ENCODE measurements at regions not wholly inside any gene's neighbourhood (a gene's known extent, or its start where the extent isn't known, plus 50 kb on each side); places are given as distances from the start of the nearest gene placed in this dataset.

DNA sequence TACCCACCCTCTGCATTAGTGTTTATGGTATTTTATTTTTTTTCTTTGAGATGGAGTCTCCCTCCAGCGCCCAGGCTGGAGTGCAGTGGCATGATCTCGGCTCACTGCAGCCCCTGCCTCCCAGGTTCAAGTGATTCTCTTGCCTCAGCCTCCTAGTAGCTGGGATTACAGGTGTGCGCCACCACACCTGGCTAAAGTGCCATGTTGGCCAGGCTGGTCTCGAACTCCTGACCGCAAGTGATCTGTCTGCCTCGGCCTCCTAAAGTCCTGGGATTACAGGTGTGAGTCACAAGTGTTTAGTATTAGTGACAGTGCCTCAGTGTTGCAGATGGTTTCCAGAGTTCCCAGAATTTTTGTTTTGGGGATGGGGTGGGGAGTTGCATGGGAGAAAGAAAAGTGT lies 120.3 kb downstream of the NPY start:
- no peak for TF ChIP-seq CTCF (conservative IDR thresholded peaks at IDR 0.05; ENCODE audit: low read depth, low read length)
- DNase-seq (ENCODE audit: low read depth) = no peak
- H3K4me3 ChIP-seq (ENCODE audit: low read depth, low read length) = no peak overlapping the region

- TF ChIP-seq CTCF (conservative IDR thresholded peaks at IDR 0.05; ENCODE audit: low read depth, low read length) = no peak
- DNase-seq (ENCODE audit: low read depth) = no peak
- no peak overlapping the region for H3K4me3 ChIP-seq (ENCODE audit: low read depth, low read length)
Measured at GRCh38 chr7:24405002-24405401, 121.0 kb downstream of the NPY start.

DNA sequence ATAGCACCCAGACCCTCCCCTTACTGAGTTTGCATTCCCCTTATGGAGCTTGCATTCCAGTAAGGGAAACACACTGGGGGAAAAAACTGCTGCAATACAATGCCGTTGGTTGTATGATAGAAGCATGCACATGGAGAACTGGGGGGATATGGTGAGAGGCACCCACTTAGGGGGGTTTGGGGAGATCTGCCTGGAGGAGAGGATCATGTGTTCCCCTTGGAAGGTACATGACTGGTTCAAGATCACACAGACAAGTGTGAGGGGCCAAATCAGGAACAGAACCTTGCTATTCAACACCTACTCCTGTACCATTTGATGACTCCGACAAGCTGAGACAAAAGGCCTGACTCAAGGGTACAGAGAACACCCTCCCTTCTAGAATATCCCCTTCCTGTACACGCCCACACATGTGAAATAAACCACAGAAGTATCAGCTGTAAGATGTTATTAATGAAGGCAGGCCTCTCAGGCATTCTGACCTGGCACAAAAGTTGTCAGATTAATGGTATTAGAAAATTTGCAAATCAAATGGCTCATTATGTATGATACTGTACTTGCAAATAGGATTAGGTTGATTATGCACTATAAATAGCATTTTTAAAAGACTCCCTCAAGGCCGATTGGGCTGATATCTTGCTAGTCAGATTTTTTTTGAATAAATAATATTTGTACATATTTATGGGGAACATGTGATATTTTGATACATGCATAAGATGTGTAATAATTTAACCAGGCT lies 122.2 kb downstream of the NPY start:
- TF ChIP-seq CTCF (conservative IDR thresholded peaks at IDR 0.05; ENCODE audit: low read depth, low read length) = no peak
- peak; percentile 4 for DNase-seq (ENCODE audit: low read depth)
- H3K4me3 ChIP-seq (ENCODE audit: low read depth, low read length) = no peak overlapping the region

DNA sequence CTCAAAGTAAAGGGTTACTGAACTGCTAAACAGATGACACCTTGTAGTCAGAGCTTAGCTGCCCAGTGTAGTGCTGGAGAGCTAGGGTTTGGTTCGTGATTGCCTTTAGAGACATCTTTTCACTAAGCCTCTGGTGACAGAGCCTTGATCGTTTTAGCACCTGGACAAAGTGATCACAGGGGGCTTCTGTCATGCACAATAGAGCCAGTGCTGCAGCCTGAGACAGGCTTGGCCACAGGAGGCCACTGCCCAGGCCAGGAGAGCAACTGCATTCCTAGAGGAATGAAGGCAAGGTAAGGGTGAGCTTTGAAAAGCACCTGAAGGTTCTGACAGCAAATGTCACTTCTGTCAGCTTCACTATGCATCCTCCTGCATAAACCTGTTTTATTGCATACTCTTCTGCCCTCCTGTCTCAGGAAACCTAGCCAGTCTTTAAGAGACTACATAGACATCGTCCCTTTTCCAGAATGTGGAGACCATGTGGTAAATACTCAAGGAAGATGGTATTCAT lies 122.9 kb downstream of the NPY start:
- no peak overlapping the region for H3K4me3 ChIP-seq (ENCODE audit: low read depth, low read length)
- DNase-seq (ENCODE audit: low read depth) = no peak
- TF ChIP-seq CTCF (conservative IDR thresholded peaks at IDR 0.05; ENCODE audit: low read depth, low read length) = no peak

DNA sequence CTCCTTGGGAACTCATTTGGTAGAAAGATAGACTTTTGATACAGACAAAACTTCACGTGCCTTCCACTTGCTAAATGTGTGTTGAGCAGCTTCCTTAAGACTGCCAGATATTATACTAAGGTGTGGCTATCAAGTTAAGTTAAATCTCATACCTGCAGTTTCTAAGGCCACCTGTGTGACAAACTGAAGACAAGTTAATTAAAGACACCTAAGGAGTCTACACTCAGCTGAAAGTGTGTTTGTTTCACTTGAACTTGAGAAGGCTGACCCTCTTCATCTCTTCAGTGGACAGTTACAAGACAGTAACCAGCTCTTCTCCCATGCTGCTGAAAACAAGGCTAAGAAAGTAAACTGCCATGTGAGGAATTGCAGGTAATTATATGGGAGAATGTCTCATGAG lies 124.0 kb downstream of the NPY start:
- DNase-seq (ENCODE audit: low read depth) = no peak
- H3K4me3 ChIP-seq (ENCODE audit: low read depth, low read length) = no peak overlapping the region
- no peak for TF ChIP-seq CTCF (conservative IDR thresholded peaks at IDR 0.05; ENCODE audit: low read depth, low read length)

- TF ChIP-seq CTCF (conservative IDR thresholded peaks at IDR 0.05; ENCODE audit: low read depth, low read length) = no peak
- DNase-seq (ENCODE audit: low read depth) = no peak
- H3K4me3 ChIP-seq (ENCODE audit: low read depth, low read length) = no peak overlapping the region
Measured at GRCh38 chr7:24408798-24409430, 124.9 kb downstream of the NPY start.

Data from choroid plexus epithelial cell (primary cell).